HEK293T (cell line): ENCODE measurements at regions not wholly inside any gene's neighbourhood (a gene's known extent, or its start where the extent isn't known, plus 50 kb on each side); places are given as distances from the start of the nearest gene placed in this dataset.

Source experiments
- CTBP1 ChIP-seq: fragments of 450-650 bp; IDR thresholded peaks from 2 replicates; pipeline ENCODE4 v1.6.1; 2016; ENCODE audit warnings: borderline replicate concordance
- FOXA1 ChIP-seq: fragments of 450-650 bp; IDR thresholded peaks from 2 replicates; pipeline ENCODE4 v1.6.1; 2016; ENCODE audit warnings: mild to moderate bottlenecking
- FOXK2 ChIP-seq: fragments of 450-650 bp; IDR thresholded peaks from 2 replicates; pipeline ENCODE4 v1.6.1; 2016; ENCODE audit warnings: mild to moderate bottlenecking
- FOXM1 ChIP-seq: fragments of 450-650 bp; IDR thresholded peaks from 2 replicates; pipeline ENCODE4 v1.6.1; 2017; ENCODE audit warnings: mild to moderate bottlenecking, borderline replicate concordance
- HDGF ChIP-seq: fragments of 450-650 bp; IDR thresholded peaks from 2 replicates; pipeline ENCODE4 v1.6.1; 2017; ENCODE audit warnings: antibody characterized with exemption, borderline replicate concordance
- LEF1 ChIP-seq: fragments of 450-650 bp; IDR thresholded peaks from 2 replicates; pipeline ENCODE4 v1.6.1; 2017; ENCODE audit warnings: mild to moderate bottlenecking, borderline replicate concordance
- NFRKB ChIP-seq: fragments of 450-650 bp; IDR thresholded peaks from 2 replicates; pipeline ENCODE4 v1.6.1; 2016; ENCODE audit warnings: mild to moderate bottlenecking, moderate library complexity
- SP1 ChIP-seq: fragments of 450-650 bp; IDR thresholded peaks from 2 replicates; pipeline ENCODE4 v1.6.1; 2017
- SUZ12 ChIP-seq: fragments of 450-650 bp; IDR thresholded peaks from 2 replicates; pipeline ENCODE4 v1.6.1; 2016; ENCODE audit warnings: mild to moderate bottlenecking
- TARDBP ChIP-seq: fragments of 450-650 bp; IDR thresholded peaks from 2 replicates; pipeline ENCODE4 v1.6.1; 2016
- ZNF384 ChIP-seq: fragments of 450-650 bp; IDR thresholded peaks from 2 replicates; pipeline ENCODE4 v1.6.1; 2016
- TF ChIP-seq, protein P1 (sequence below): fragments of 450-650 bp; IDR thresholded peaks from 2 replicates; pipeline ENCODE4 v1.6.1; 2016

GRCh38 chr12:93102312-93102711 is 173.2 kb upstream of the EEA1 start:
- TF ChIP-seq FOXM1 (no peak), SP1 (no peak), CTBP1 (no peak), SUZ12 (no peak), ZNF384 (no peak), FOXK2 (no peak), NFRKB (no peak), LEF1 (no peak), FOXA1 (no peak), TARDBP (no peak), HDGF (no peak)
- TF ChIP-seq, protein P1, sequence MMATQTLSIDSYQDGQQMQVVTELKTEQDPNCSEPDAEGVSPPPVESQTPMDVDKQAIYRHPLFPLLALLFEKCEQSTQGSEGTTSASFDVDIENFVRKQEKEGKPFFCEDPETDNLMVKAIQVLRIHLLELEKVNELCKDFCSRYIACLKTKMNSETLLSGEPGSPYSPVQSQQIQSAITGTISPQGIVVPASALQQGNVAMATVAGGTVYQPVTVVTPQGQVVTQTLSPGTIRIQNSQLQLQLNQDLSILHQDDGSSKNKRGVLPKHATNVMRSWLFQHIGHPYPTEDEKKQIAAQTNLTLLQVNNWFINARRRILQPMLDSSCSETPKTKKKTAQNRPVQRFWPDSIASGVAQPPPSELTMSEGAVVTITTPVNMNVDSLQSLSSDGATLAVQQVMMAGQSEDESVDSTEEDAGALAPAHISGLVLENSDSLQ: no peak
